ENCODE measurements at regions not wholly inside any gene's neighbourhood (a gene's known extent, or its start where the extent isn't known, plus 50 kb on each side); places are given as distances from the start of the nearest gene placed in this dataset.
"Not testable (repeated sequence)": the region's sequence is repeated elsewhere in the genome, so short reads cannot be mapped to it uniquely, and the experiment has no call there.

- Histone ChIP-seq H3K4me1 (peaks cover 9% of the 10 kb centered on the region), H3K4me3 (no peak overlapping the region), H2AFZ (replicated peaks) (no peak overlapping the region), H3K79me2 (ENCODE audit: low read depth) (no peaks in the 10 kb centered on the region), H3K36me3 (no peaks in the 10 kb centered on the region), H4K20me1 (ENCODE audit: low read depth) (no peaks in the 10 kb centered on the region), H3K27me3 (no peaks in the 10 kb centered on the region), H3F3A (ENCODE audit: low read depth) (no peaks in the 10 kb centered on the region), H3K9ac (no peak overlapping the region), H3K27ac (no peak overlapping the region), H3K9me3 (ENCODE audit: low read depth) (no peaks in the 10 kb centered on the region), H3K4me2 (no peak overlapping the region)
- H3K9me3 Mint-ChIP-seq = peaks cover 6% of the 10 kb centered on the region
- TF ChIP-seq, protein P1, sequence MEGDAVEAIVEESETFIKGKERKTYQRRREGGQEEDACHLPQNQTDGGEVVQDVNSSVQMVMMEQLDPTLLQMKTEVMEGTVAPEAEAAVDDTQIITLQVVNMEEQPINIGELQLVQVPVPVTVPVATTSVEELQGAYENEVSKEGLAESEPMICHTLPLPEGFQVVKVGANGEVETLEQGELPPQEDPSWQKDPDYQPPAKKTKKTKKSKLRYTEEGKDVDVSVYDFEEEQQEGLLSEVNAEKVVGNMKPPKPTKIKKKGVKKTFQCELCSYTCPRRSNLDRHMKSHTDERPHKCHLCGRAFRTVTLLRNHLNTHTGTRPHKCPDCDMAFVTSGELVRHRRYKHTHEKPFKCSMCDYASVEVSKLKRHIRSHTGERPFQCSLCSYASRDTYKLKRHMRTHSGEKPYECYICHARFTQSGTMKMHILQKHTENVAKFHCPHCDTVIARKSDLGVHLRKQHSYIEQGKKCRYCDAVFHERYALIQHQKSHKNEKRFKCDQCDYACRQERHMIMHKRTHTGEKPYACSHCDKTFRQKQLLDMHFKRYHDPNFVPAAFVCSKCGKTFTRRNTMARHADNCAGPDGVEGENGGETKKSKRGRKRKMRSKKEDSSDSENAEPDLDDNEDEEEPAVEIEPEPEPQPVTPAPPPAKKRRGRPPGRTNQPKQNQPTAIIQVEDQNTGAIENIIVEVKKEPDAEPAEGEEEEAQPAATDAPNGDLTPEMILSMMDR (IDR thresholded peaks at IDR 0.05) = no peak
- no peak for TF ChIP-seq EZH2 (IDR thresholded peaks at IDR 0.05)
- no peak for TF ChIP-seq EZH2phosphoT487 (IDR thresholded peaks at IDR 0.05)
- peaks cover 6% of the 10 kb centered on the region for H3K27me3 Mint-ChIP-seq (ENCODE audit: insufficient read depth, low read depth)
- H3K4me1 Mint-ChIP-seq = peaks cover 5% of the 10 kb centered on the region
- H3K4me3 Mint-ChIP-seq = no peak overlapping the region
- no peaks in the 10 kb centered on the region for H3K36me3 Mint-ChIP-seq
- H3K27ac Mint-ChIP-seq = no peak overlapping the region
- no peak for DNase-seq (ENCODE audit: low spot score)
Observed at GRCh38 chr4:169921732-169922131, 104.5 kb downstream of the MFAP3L start.

GRCh38 chr4:169921237-169921636 is 105.0 kb downstream of the MFAP3L start:
- TF ChIP-seq, protein P1 (IDR thresholded peaks at IDR 0.05) = no peak
- no peak for TF ChIP-seq EZH2phosphoT487 (IDR thresholded peaks at IDR 0.05)
- no peak for TF ChIP-seq EZH2 (IDR thresholded peaks at IDR 0.05)

DNA sequence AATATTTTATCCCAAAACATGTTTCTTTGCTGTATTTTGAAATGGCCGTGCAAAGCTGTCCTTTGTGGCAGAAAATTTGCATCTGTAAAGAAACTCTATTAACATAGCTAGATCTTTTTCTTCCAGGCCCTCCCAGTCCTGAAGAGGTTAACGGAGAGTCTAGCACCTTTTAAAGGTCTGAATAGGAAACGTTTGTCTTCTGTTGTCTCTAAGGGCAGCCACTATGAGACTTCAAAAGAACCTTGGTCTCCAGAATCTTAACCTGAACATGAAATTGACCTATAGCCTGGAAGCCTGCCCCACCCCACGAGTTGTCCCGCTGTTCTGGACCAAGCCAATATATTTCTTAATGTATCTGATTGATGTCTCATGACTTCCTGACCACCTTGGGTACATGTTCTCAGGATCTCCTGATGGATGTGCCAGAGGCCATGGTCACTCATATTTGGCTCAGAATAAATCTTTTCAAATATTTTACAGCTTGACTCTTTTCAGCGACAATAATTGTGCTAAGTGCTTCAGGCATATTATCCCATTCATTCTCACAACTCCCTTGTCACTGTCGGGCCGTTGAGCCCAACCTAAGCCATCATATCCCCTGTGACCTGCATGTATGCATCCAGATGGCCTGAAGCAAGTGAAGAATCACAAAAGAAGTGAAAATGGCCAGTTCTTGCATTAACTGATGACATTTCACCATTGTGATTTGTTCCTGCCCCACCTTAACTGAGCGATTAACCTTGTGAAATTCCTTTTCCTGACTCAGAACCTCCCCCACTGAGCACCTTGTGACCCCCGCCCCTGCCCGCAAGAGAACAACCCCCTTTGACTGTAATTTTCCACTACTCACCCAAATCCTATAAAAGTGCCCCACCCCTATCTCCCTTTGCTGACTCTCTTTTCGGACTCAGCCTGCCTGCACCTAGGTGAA is 106.7 kb downstream of the MFAP3L start:
- not testable (repeated sequence) for H3K79me2 ChIP-seq (ENCODE audit: low read depth); H3K36me3 Mint-ChIP-seq; H3K4me3 ChIP-seq; H3K4me2 ChIP-seq; DNase-seq (ENCODE audit: low spot score); H3K27me3 Mint-ChIP-seq (ENCODE audit: insufficient read depth, low read depth); H3K9ac ChIP-seq; H3K27ac Mint-ChIP-seq; H3K4me1 Mint-ChIP-seq; H3F3A ChIP-seq (ENCODE audit: low read depth); H4K20me1 ChIP-seq (ENCODE audit: low read depth); H3K27ac ChIP-seq; H3K4me3 Mint-ChIP-seq; H3K36me3 ChIP-seq; H3K27me3 ChIP-seq; H3K9me3 Mint-ChIP-seq; H3K9me3 ChIP-seq (ENCODE audit: low read depth)
- peak overlapping the region; percentile 2 for H2AFZ ChIP-seq (replicated peaks)
- peaks cover 12% of the 10 kb centered on the region for H3K4me1 ChIP-seq

More at GRCh38 chr4:169921237-169921636, 105.0 kb downstream of the MFAP3L start:
- Histone ChIP-seq H3F3A (ENCODE audit: low read depth) (no peaks in the 10 kb centered on the region), H4K20me1 (ENCODE audit: low read depth) (no peaks in the 10 kb centered on the region), H2AFZ (replicated peaks) (no peak overlapping the region), H3K9ac (no peak overlapping the region), H3K27ac (no peak overlapping the region), H3K79me2 (ENCODE audit: low read depth) (no peaks in the 10 kb centered on the region), H3K4me2 (no peak overlapping the region), H3K27me3 (no peaks in the 10 kb centered on the region), H3K4me3 (no peak overlapping the region), H3K36me3 (no peaks in the 10 kb centered on the region), H3K4me1 (peaks cover 12% of the 10 kb centered on the region), H3K9me3 (ENCODE audit: low read depth) (no peaks in the 10 kb centered on the region)
- H3K27ac Mint-ChIP-seq = no peak overlapping the region
- H3K4me1 Mint-ChIP-seq = peaks cover 5% of the 10 kb centered on the region
- H3K27me3 Mint-ChIP-seq (ENCODE audit: insufficient read depth, low read depth) = peaks cover 6% of the 10 kb centered on the region
- DNase-seq (ENCODE audit: low spot score) = no peak
- H3K36me3 Mint-ChIP-seq = no peaks in the 10 kb centered on the region
- no peak overlapping the region for H3K4me3 Mint-ChIP-seq
- peaks cover 6% of the 10 kb centered on the region for H3K9me3 Mint-ChIP-seq

DNA sequence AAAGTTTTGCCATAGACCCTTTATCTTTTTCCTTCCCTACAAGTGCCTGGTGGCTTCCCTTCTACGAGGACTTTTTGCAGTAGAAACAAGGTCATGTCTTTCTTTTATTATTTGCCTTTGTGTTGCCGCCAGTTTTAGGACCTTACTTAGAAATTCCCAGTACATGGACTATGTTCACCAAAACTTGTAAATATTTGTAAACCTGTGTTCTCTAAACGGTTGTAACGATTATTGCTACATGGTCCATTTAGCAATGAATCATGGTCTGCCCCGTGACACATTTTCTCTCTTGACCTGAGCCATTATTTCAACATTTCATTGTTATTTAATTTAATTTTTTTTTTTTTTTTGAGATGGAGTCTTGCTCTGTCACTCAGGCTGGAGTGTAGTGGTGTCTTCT is 110.7 kb downstream of the MFAP3L start:
- TF ChIP-seq EZH2phosphoT487 (IDR thresholded peaks at IDR 0.05) = no peak
- TF ChIP-seq, protein P1 (IDR thresholded peaks at IDR 0.05) = no peak
- TF ChIP-seq EZH2 (IDR thresholded peaks at IDR 0.05) = no peak
- peaks cover 5% of the 10 kb centered on the region for H3K4me1 Mint-ChIP-seq

More for the DNA sequence above, 110.7 kb downstream of the MFAP3L start:
- H3K9me3 Mint-ChIP-seq = peaks cover 6% of the 10 kb centered on the region
- H3K4me3 ChIP-seq = no peak overlapping the region
- no peaks in the 10 kb centered on the region for H3F3A ChIP-seq (ENCODE audit: low read depth)
- H3K27ac Mint-ChIP-seq = no peak overlapping the region
- no peak overlapping the region for H3K27ac ChIP-seq
- no peaks in the 10 kb centered on the region for H3K79me2 ChIP-seq (ENCODE audit: low read depth)
- H3K36me3 ChIP-seq = no peaks in the 10 kb centered on the region
- peaks cover 12% of the 10 kb centered on the region for H3K4me1 ChIP-seq
- H3K4me3 Mint-ChIP-seq = no peak overlapping the region
- no peaks in the 10 kb centered on the region for H3K27me3 ChIP-seq
- H3K9me3 ChIP-seq (ENCODE audit: low read depth) = no peaks in the 10 kb centered on the region
- no peaks in the 10 kb centered on the region for H3K36me3 Mint-ChIP-seq
- H4K20me1 ChIP-seq (ENCODE audit: low read depth) = no peaks in the 10 kb centered on the region
- H3K9ac ChIP-seq = no peak overlapping the region
- no peak overlapping the region for H2AFZ ChIP-seq (replicated peaks)
- peaks cover 2% of the 10 kb centered on the region for H3K27me3 Mint-ChIP-seq (ENCODE audit: insufficient read depth, low read depth)
- no peak for DNase-seq (ENCODE audit: low spot score)
- H3K4me2 ChIP-seq = no peak overlapping the region

Measured in neural progenitor cell (in vitro differentiated cells).